GM18498 (cell line): ENCODE measurements at regions not wholly inside any gene's neighbourhood (a gene's known extent, or its start where the extent isn't known, plus 50 kb on each side); places are given as distances from the start of the nearest gene placed in this dataset.

ENCODE experiments used
- ATAC-seq: cut with Tn5 transposase; IDR thresholded peaks from one replicate; pipeline ENCODE4 v1.9.1; 2021; ENCODE audit warnings: mild to moderate bottlenecking, moderate library complexity; ENCODE audit not compliant: unreplicated experiment

GRCh38 chr16:73547552-73548403 lies 499.9 kb upstream of the ZFHX3 start:
- no peak for ATAC-seq

GRCh38 chr16:73546341-73546845 lies 498.5 kb upstream of the ZFHX3 start:
- no peak for ATAC-seq

GRCh38 chr16:73545755-73546154 lies 497.8 kb upstream of the ZFHX3 start:
- ATAC-seq: no peak

GRCh38 chr16:73545290-73545689 lies 497.4 kb upstream of the ZFHX3 start:
- no peak for ATAC-seq

- no peak for ATAC-seq
Observed at GRCh38 chr16:73544826-73545225, 496.9 kb upstream of the ZFHX3 start.

GRCh38 chr16:73543970-73544599 lies 496.2 kb upstream of the ZFHX3 start:
- ATAC-seq: no peak

GRCh38 chr16:73543331-73543969 lies 495.5 kb upstream of the ZFHX3 start:
- no peak for ATAC-seq

GRCh38 chr16:73542885-73543284 lies 495.0 kb upstream of the ZFHX3 start:
- ATAC-seq: no peak

GRCh38 chr16:73537921-73538320 lies 490.0 kb upstream of the ZFHX3 start:
- ATAC-seq: no peak

- no peak for ATAC-seq
Observed at GRCh38 chr16:73536931-73537330, 489.0 kb upstream of the ZFHX3 start.

- ATAC-seq: no peak
Observed at GRCh38 chr16:73531021-73531420, 483.1 kb upstream of the ZFHX3 start.

- ATAC-seq: no peak
Observed at GRCh38 chr16:73530529-73530928, 482.6 kb upstream of the ZFHX3 start.

- no peak for ATAC-seq
Observed at GRCh38 chr16:73529303-73530012, 481.5 kb upstream of the ZFHX3 start.

GRCh38 chr16:73527187-73527586 lies 479.3 kb upstream of the ZFHX3 start:
- ATAC-seq: no peak

- no peak for ATAC-seq
Observed at GRCh38 chr16:73526011-73526804, 478.3 kb upstream of the ZFHX3 start.

- ATAC-seq: no peak
Observed at GRCh38 chr16:73523209-73523608, 475.3 kb upstream of the ZFHX3 start.

- no peak for ATAC-seq
Observed at GRCh38 chr16:73521499-73521898, 473.6 kb upstream of the ZFHX3 start.

GRCh38 chr16:73515616-73516015 lies 467.7 kb upstream of the ZFHX3 start:
- ATAC-seq: no peak

GRCh38 chr16:73510852-73511251 lies 462.9 kb upstream of the ZFHX3 start:
- no peak for ATAC-seq

- ATAC-seq: no peak
Observed at GRCh38 chr16:73506568-73507056, 458.7 kb upstream of the ZFHX3 start.
